ENCODE measurements at regions not wholly inside any gene's neighbourhood (a gene's known extent, or its start where the extent isn't known, plus 50 kb on each side); places are given as distances from the start of the nearest gene placed in this dataset.

DNA sequence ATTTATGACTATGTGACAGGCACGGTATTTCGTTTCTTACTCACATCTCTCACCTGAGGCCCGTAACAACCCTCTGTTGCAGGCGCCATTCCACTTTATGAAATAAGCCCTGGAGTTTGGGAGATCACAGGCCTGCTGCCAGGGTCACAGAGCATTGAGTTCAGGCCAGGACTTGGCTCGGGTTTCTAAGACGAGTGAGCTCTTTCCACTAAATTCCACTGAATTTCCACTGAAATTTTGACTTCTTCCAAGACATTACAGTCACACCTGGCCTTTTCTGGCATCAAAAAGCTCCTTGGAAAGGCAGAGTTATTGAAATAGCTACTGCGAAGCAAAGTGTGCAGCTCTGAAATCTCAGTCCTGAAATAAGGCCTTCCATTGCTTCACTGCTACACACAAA is 282.8 kb upstream of the MGMT start:
- TF ChIP-seq POLR2A (conservative IDR thresholded peaks at IDR 0.05) (no peak), CBFA2T3 (IDR thresholded peaks at IDR 0.05) (no peak), ZSCAN32 (CRISPR knock-in tag; IDR thresholded peaks at IDR 0.05) (no peak), ARHGAP35 (IDR thresholded peaks at IDR 0.05; ENCODE audit: partially characterized antibody) (no peak), ZC3H11A (IDR thresholded peaks at IDR 0.05; ENCODE audit: low read depth, low read length) (no peak), PHF20 (IDR thresholded peaks at IDR 0.05; ENCODE audit: partially characterized antibody) (no peak), NCOA6 (IDR thresholded peaks at IDR 0.05) (no peak), DDX20 (tag; IDR thresholded peaks at IDR 0.05; ENCODE audit: low read depth) (no peak)
- TF ChIP-seq, protein P1, sequence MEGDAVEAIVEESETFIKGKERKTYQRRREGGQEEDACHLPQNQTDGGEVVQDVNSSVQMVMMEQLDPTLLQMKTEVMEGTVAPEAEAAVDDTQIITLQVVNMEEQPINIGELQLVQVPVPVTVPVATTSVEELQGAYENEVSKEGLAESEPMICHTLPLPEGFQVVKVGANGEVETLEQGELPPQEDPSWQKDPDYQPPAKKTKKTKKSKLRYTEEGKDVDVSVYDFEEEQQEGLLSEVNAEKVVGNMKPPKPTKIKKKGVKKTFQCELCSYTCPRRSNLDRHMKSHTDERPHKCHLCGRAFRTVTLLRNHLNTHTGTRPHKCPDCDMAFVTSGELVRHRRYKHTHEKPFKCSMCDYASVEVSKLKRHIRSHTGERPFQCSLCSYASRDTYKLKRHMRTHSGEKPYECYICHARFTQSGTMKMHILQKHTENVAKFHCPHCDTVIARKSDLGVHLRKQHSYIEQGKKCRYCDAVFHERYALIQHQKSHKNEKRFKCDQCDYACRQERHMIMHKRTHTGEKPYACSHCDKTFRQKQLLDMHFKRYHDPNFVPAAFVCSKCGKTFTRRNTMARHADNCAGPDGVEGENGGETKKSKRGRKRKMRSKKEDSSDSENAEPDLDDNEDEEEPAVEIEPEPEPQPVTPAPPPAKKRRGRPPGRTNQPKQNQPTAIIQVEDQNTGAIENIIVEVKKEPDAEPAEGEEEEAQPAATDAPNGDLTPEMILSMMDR (IDR thresholded peaks at IDR 0.05 in 2 of 3, conservative IDR thresholded peaks at IDR 0.05 in 1 of 3; ENCODE audit: insufficient read depth in 2 of 3, low read depth in 1 of 3, low read length in 3 of 3) = no peak
- TF ChIP-seq, protein P2, sequence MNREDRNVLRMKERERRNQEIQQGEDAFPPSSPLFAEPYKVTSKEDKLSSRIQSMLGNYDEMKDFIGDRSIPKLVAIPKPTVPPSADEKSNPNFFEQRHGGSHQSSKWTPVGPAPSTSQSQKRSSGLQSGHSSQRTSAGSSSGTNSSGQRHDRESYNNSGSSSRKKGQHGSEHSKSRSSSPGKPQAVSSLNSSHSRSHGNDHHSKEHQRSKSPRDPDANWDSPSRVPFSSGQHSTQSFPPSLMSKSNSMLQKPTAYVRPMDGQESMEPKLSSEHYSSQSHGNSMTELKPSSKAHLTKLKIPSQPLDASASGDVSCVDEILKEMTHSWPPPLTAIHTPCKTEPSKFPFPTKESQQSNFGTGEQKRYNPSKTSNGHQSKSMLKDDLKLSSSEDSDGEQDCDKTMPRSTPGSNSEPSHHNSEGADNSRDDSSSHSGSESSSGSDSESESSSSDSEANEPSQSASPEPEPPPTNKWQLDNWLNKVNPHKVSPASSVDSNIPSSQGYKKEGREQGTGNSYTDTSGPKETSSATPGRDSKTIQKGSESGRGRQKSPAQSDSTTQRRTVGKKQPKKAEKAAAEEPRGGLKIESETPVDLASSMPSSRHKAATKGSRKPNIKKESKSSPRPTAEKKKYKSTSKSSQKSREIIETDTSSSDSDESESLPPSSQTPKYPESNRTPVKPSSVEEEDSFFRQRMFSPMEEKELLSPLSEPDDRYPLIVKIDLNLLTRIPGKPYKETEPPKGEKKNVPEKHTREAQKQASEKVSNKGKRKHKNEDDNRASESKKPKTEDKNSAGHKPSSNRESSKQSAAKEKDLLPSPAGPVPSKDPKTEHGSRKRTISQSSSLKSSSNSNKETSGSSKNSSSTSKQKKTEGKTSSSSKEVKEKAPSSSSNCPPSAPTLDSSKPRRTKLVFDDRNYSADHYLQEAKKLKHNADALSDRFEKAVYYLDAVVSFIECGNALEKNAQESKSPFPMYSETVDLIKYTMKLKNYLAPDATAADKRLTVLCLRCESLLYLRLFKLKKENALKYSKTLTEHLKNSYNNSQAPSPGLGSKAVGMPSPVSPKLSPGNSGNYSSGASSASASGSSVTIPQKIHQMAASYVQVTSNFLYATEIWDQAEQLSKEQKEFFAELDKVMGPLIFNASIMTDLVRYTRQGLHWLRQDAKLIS (CRISPR knock-in tag; IDR thresholded peaks at IDR 0.05) = no peak
- TF ChIP-seq, protein P3, sequence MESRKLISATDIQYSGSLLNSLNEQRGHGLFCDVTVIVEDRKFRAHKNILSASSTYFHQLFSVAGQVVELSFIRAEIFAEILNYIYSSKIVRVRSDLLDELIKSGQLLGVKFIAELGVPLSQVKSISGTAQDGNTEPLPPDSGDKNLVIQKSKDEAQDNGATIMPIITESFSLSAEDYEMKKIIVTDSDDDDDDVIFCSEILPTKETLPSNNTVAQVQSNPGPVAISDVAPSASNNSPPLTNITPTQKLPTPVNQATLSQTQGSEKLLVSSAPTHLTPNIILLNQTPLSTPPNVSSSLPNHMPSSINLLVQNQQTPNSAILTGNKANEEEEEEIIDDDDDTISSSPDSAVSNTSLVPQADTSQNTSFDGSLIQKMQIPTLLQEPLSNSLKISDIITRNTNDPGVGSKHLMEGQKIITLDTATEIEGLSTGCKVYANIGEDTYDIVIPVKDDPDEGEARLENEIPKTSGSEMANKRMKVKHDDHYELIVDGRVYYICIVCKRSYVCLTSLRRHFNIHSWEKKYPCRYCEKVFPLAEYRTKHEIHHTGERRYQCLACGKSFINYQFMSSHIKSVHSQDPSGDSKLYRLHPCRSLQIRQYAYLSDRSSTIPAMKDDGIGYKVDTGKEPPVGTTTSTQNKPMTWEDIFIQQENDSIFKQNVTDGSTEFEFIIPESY (CRISPR knock-in tag; IDR thresholded peaks at IDR 0.05) = no peak

Measured in K562 (cell line).